Cardiac muscle cell (in vitro differentiated cells and primary cell): ENCODE measurements at regions not wholly inside any gene's neighbourhood (a gene's known extent, or its start where the extent isn't known, plus 50 kb on each side); places are given as distances from the start of the nearest gene placed in this dataset.

Experiments used
- DNase-seq, 2 donors: peaks; one replicate each; pipeline versions ENCODE4 v3.0.0 to v3.0.0-alpha.2; 2010 to 2017; ENCODE audit warnings: low read depth in 1 of 2, low spot score in 1 of 2
- H3K27ac ChIP-seq: fragments of 200-600 bp; sonication (generic); 2 replicates; pipeline ENCODE4 v1.5.1; 2016
- H3K27me3 ChIP-seq: fragments of 200-600 bp; sonication (generic); 2 replicates; pipeline ENCODE4 v1.6.0; 2016; ENCODE audit warnings: control low read depth
- H3K36me3 ChIP-seq: fragments of 200-600 bp; sonication (generic); 2 replicates; pipeline ENCODE4 v1.5.1; 2016; ENCODE audit warnings: control low read depth
- H3K4me1 ChIP-seq: fragments of 200-600 bp; sonication (generic); 2 replicates; pipeline ENCODE4 v1.8.1; 2017; ENCODE audit warnings: low read depth, mild to moderate bottlenecking, mixed run types
- H3K4me3 ChIP-seq: fragments of 200-600 bp; sonication (generic); 2 replicates; pipeline ENCODE4 v1.5.1; 2016; ENCODE audit warnings: mild to moderate bottlenecking
- H3K9me3 ChIP-seq: fragments of 200-600 bp; sonication (generic); 2 replicates; pipeline ENCODE4 v1.5.1; 2017; ENCODE audit warnings: low read depth, mild to moderate bottlenecking, control low read depth
- TF ChIP-seq, protein P1 (sequence below): IDR thresholded peaks from 2 replicates; pipeline ENCODE4 v1.5.1; 2012; ENCODE audit warnings: low read depth, mild to moderate bottlenecking, low read length

DNA sequence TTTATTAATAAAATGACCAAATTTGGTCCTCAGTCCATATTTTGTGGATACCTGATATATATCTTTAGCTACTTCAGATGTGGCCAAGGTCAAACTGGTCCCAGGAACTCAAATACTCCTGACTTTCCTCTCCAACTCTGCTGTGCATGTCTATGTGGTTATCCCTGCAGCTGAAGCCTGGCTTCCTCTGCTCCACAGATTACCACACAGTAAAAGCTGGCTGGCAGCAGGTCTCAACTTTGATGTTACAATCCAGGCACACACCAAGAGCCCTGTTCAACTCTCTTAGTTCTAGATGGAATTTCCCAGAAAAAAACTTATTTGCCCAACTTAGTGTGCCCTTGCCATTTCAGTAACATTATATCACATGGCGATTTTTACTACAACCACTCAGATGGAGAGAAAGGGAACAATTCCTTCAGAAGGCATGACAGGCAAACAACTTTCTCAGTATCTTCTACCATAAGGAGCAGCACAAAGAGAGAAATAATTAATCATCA is 479.5 kb downstream of the PLPP3 start:
- Histone ChIP-seq H3K27ac (no peak overlapping the region), H3K27me3 (no peaks in the 10 kb centered on the region)
- peak in 1 of 2 donors; percentile 14 for DNase-seq

DNA sequence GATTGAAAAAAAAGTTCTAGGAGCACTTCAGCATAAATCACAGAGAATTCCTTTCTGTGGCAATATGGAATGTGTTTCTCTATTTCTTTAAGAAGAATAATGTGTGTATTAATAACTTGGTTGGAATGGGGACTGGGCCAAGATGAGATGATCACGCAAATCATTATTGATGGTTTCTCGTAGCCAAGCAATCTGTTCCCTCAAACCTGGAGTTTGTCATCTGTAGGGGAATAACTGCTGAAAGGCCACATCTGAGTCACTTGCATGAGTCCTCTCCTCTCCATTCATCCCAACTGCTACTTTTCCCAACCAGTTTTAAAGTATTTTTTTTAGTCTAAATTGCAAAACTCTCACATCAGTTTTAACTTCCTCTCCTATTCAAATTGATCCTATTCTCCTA is 480.4 kb downstream of the PLPP3 start:
- Histone ChIP-seq H3K9me3 (no peaks in the 10 kb centered on the region), H3K27ac (no peak overlapping the region), H3K36me3 (no peaks in the 10 kb centered on the region), H3K4me3 (no peak overlapping the region), H3K27me3 (no peaks in the 10 kb centered on the region), H3K4me1 (peaks cover 8% of the 10 kb centered on the region)
- TF ChIP-seq, protein P1, sequence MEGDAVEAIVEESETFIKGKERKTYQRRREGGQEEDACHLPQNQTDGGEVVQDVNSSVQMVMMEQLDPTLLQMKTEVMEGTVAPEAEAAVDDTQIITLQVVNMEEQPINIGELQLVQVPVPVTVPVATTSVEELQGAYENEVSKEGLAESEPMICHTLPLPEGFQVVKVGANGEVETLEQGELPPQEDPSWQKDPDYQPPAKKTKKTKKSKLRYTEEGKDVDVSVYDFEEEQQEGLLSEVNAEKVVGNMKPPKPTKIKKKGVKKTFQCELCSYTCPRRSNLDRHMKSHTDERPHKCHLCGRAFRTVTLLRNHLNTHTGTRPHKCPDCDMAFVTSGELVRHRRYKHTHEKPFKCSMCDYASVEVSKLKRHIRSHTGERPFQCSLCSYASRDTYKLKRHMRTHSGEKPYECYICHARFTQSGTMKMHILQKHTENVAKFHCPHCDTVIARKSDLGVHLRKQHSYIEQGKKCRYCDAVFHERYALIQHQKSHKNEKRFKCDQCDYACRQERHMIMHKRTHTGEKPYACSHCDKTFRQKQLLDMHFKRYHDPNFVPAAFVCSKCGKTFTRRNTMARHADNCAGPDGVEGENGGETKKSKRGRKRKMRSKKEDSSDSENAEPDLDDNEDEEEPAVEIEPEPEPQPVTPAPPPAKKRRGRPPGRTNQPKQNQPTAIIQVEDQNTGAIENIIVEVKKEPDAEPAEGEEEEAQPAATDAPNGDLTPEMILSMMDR: no peak
- no peak for DNase-seq

More for the DNA sequence above, 479.5 kb downstream of the PLPP3 start:
- TF ChIP-seq, protein P1: no peak
- Histone ChIP-seq H3K36me3 (no peaks in the 10 kb centered on the region), H3K9me3 (peaks cover 5% of the 10 kb centered on the region), H3K4me3 (no peak overlapping the region), H3K4me1 (peaks cover 6% of the 10 kb centered on the region)

DNA sequence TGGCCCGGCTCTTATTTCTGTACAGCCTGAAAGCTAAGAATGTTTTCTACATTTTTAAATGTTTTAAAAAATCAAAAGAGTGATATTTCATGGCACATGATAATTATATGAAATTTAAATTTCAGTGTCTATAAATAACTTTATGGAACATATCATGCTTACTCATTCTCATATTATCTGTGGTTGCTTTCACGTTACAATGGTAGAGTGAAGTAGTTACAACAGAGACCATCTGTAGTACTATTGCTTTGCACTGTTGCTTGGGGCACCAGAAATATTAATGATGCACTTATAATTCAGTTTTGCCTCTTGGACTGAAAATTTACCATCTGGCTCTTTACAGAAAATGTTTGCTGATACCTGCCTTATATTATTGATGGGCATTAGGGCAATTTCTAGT is 481.6 kb downstream of the PLPP3 start:
- no peak overlapping the region for H3K4me3 ChIP-seq
- H3K4me1 ChIP-seq: peaks cover 20% of the 10 kb centered on the region
- no peaks in the 10 kb centered on the region for H3K9me3 ChIP-seq
- no peak overlapping the region for H3K27ac ChIP-seq
- H3K36me3 ChIP-seq: no peaks in the 10 kb centered on the region
- DNase-seq: no peak
- no peaks in the 10 kb centered on the region for H3K27me3 ChIP-seq
- TF ChIP-seq, protein P1: no peak

DNA sequence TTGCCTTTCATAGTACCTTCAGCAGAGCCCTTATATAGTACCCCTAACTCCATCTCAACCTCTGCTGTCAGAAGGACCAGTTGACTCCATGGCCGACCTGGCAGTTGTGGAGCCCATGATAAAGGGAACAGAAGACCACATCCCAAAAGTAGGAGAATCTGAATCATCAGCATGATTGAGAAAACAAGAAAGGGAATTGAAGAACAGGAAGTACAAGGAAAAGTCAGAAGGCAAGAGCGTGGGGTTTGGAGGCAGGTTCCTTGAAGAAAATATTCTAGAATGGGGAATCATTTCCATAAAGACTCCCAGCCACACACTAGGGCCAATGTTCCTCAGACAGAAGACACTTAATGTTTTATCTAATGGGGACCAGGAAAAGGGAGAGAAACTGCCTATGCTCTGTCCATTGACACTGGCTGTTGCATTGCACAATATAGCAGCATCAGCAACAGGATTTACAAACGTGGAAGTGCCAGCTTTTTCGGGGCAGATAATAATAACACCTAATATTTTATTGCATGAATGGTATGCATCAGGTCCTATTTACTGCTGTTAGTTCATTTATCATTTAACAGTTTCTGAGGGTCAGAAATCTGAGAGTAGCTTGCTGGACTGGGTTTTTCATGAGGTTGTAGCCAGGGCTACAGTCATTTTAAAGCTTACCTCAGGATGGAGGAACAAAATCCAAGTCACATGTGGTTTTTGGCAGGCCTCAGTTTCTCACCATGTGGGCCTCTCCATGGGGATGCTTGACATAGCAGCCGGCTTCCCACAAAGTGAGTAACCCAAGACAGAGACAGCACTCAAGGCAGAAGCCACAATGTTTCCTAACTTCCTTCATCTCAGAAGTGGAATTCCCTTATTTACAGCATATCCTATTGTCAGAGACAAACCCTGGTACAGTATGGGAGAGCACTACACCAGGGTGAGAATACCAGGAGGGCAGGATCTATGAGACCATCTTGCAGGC is 483.4 kb downstream of the PLPP3 start:
- no peak overlapping the region for H3K27ac ChIP-seq

DNA sequence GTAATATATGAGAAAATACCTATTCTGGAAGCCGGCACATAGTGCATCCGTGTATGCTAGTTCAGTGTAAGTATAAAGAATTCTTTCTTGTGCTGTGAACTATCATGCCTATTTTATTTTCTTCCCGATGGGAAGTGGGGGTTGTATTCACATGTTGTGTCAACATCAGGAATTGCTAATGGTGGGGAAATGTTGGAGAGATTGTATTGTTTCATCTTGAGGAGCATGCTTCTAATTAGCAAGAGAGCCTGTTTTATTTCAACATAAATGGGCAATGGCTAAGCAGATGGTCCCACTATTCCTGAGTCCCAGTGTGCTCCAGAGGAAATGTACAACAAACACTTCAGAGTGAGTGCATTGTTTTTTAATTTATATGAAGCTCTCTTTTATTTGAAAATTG is 485.2 kb downstream of the PLPP3 start:
- TF ChIP-seq, protein P1: no peak
- Histone ChIP-seq H3K27ac (no peak overlapping the region), H3K9me3 (no peaks in the 10 kb centered on the region), H3K27me3 (no peaks in the 10 kb centered on the region), H3K4me1 (peaks cover 19% of the 10 kb centered on the region), H3K36me3 (no peaks in the 10 kb centered on the region), H3K4me3 (no peak overlapping the region)
- peak in 1 of 2 donors; percentile 32 for DNase-seq

More for the DNA sequence above, 483.4 kb downstream of the PLPP3 start:
- Histone ChIP-seq H3K27me3 (no peaks in the 10 kb centered on the region), H3K4me1 (peaks cover 20% of the 10 kb centered on the region), H3K9me3 (no peaks in the 10 kb centered on the region), H3K4me3 (no peak overlapping the region), H3K36me3 (no peaks in the 10 kb centered on the region)
- TF ChIP-seq, protein P1: no peak
- DNase-seq: peak in 1 of 2 donors; percentile 90
